ENCODE measurements at regions not wholly inside any gene's neighbourhood (a gene's known extent, or its start where the extent isn't known, plus 50 kb on each side); places are given as distances from the start of the nearest gene placed in this dataset.

DNA sequence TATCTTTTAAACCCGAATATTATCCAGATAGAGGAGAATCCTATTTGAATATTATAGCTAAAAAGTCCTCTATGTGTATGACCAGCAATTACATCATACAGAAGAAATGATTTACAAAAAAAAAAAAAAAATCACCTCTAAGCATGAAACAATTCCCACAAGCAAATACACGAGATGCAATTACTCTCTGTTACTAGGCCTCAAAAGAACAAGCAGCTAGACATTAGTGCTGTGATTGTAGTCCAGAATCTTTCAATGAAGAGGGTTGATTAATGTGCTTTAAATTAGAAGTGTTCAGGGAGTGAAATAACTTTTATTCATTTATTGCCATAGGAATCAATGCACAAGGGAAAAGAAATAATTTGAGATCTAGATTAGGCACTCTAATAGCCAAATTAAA is 1379.5 kb upstream of the GBE1 start:
- TF ChIP-seq, protein P1, sequence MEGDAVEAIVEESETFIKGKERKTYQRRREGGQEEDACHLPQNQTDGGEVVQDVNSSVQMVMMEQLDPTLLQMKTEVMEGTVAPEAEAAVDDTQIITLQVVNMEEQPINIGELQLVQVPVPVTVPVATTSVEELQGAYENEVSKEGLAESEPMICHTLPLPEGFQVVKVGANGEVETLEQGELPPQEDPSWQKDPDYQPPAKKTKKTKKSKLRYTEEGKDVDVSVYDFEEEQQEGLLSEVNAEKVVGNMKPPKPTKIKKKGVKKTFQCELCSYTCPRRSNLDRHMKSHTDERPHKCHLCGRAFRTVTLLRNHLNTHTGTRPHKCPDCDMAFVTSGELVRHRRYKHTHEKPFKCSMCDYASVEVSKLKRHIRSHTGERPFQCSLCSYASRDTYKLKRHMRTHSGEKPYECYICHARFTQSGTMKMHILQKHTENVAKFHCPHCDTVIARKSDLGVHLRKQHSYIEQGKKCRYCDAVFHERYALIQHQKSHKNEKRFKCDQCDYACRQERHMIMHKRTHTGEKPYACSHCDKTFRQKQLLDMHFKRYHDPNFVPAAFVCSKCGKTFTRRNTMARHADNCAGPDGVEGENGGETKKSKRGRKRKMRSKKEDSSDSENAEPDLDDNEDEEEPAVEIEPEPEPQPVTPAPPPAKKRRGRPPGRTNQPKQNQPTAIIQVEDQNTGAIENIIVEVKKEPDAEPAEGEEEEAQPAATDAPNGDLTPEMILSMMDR (IDR thresholded peaks at IDR 0.05; ENCODE audit: low read length) = no peak
- TF ChIP-seq EZH2phosphoT487 (IDR thresholded peaks at IDR 0.05; ENCODE audit: low read length) = no peak
- no peak for TF ChIP-seq EZH2 (optimal IDR thresholded peaks at IDR 0.05; ENCODE audit: low read depth, low read length)

Measured in MM.1S (cell line).